Anterior cingulate cortex (tissue), 58 donors: ENCODE measurements at regions not wholly inside any gene's neighbourhood (a gene's known extent, or its start where the extent isn't known, plus 50 kb on each side); places are given as distances from the start of the nearest gene placed in this dataset.
"Not testable (repeated sequence)": the region's sequence is repeated elsewhere in the genome, so short reads cannot be mapped to it uniquely, and the experiment has no call there.

Experiments
- DNase-seq, 58 donors: peaks; one replicate each; lab custom pipeline; 2025; lab: John Stamatoyannopoulos, UW

GRCh38 chr9:26789959-26790358 is 102.6 kb downstream of the CAAP1 start:
- peak in 2 of 58 donors; percentile 1 to 13 for DNase-seq

DNA sequence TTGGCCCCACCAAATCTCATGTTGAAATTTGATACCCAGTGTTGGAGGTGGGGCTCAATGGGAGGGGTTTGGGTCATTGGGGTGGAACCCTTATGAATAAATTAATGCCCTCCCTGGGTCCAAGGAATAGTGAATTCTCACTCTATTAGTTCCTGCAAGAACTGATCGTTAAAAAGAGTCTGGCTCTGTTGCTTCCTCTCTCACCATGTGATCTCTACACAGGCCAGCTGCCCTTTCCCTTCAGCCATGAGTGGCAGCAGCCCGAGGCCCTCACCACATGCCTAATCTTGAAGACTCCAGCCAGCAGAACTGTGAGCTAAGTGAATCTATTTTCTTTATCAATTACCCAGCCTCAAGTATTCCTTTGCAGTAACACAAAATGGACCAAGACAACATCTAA is 106.0 kb downstream of the CAAP1 start:
- no peak for DNase-seq

DNA sequence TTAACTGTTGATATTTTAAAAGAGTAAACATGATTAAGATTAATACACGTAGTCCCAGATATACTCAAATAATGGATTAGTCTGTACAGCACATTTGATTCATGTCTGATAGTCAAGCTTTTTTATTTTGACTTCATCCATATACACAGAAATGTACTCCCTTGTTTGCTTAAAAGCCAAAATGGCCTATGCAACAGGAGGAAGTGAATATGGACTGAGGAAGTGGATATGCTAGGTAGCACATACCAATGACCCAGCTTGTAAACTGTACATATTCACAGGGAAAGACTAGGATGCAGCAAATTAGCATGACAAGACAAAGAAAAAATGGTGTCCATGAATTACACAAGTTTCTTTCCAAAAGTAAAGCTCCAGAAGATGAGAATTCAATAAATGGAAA is 109.7 kb downstream of the CAAP1 start:
- no peak for DNase-seq

DNA sequence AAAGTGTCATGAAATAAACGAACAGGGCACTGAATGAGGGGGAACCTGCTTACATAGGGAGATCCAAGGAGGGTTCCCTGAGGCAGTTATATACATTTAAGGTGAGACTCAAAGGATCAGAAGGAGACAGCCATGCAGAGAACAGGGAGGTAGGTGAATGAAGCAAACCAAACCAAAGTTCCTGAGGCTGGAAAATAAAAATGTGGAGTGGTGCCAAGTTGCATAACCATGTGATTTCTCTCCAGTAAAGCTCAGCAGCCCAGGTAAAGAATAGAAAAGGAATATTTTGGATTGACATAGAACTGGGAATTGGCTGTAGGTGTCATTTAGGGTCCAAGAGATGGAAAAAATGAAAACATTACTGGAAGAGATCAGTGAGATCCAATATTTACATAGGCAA is 110.7 kb downstream of the CAAP1 start:
- no peak for DNase-seq

DNA sequence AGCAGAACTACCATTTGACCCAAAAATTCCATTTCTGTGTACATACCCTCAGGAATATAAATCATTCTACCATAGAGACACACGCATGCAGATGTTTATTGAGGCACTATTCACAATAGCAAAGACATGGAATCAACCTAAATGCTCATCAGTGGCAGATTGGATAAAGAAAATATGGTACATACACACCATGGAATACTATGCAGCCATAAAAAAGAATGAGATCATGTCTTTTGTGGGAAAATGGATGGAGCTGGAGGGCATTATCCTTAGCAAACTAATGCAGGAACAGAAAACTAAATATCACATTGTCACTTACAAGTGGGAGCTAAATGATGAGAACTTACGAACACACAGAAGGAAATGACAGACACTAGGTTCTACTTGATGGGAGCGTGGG is 112.3 kb downstream of the CAAP1 start:
- DNase-seq = not testable (repeated sequence)

GRCh38 chr9:26779062-26779461 is 113.5 kb downstream of the CAAP1 start:
- DNase-seq = no peak

- DNase-seq = no peak
Measured at GRCh38 chr9:26775391-26775790, 117.2 kb downstream of the CAAP1 start.

DNA sequence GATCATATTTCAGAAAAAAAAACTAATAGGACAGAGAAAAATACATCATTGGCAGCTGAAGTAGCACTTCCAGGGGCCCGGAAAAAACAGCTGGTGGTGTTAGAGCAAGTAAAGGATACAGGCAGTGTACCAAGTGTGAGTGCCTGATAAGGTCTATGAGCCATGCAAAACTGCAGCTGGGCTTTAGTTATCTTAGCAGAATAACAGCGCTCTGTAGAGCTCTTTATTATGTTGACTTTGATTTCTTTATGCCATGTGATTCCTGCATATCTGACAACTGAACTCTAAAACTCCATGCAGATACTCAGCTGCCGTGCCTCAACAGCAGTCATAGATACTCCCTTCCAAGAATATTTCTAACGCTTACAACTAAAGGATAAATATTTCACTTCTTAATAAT is 119.5 kb downstream of the CAAP1 start:
- no peak for DNase-seq

- DNase-seq = no peak
Measured at GRCh38 chr9:26770821-26771220, 121.8 kb downstream of the CAAP1 start.

DNA sequence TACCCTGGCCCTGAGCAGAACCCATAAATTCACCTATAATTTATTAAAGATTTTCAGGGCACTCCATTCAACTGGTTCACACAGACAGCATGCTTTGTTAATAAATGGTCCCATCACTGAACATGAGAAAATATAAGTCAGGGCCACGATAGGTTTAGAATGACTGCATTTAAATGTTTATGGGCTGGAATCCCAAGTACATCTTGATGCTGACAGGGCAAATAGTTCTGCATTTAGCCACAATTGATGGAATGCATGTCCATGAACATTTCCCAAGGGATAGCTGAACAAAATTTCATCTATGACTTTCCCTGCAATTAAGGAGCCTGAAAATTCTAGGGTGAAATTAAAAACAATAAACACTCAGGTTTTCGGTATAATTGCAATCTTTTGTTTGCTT is 124.5 kb downstream of the CAAP1 start:
- DNase-seq = no peak

DNA sequence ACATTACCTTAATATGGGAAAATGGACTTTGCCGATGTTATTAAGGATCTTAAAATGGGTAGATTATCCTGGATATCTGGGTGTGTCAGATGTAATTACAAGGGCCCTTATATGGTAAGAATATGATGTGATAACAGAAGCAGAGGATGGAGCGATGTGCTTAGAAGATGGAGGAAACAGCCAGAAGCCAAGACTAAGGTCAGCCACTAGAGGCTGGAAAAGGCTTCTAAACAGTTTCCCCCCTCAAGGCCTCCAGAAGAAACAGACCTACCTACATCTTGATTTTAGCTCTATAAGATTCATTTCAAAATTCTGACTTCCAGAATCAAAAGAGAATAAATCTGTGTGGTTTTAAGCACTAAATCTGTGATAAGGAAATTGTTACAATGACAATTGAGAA is 131.9 kb downstream of the CAAP1 start:
- no peak for DNase-seq

GRCh38 chr9:26758655-26759054 is 133.9 kb downstream of the CAAP1 start:
- DNase-seq = no peak

- peak in 27 of 58 donors; percentile 4 to 57 (median 22) for DNase-seq
Measured at GRCh38 chr9:26756881-26757280, 135.7 kb downstream of the CAAP1 start.

- DNase-seq = no peak
Measured at GRCh38 chr9:26755476-26755875, 137.1 kb downstream of the CAAP1 start.

DNA sequence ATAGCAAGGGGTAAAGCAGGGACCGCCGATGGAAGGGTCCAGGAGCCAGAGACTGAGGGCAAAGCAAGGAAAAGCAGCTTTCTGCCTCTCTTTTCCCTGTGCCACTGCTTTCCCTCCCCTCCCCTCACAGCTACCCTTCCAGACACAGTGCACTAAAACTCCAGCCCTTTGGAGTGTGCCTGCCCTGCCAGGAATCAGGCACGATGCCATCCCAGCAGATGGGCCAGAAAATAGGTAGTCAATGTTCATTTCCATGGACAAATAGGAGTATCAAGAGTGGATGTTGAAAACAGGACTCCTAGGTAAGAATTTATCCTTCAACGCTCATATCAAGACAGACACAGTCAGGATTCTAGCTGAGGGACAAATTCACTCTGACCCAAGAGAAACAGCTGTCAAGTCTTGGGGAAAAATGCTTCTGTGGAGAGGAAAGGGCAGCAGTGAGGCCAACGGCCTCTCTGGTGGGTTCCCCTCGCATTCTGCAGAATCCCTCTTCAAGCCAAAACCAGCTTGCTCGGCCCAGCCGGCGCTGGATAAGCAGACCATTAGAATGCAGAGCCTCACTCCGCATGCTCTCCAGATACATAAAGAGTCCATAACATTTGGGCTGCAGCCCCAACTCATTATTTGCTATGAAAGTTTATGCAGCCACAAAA is 138.0 kb downstream of the CAAP1 start:
- DNase-seq = peak in 5 of 58 donors; percentile 1 to 4 (median 2)

DNA sequence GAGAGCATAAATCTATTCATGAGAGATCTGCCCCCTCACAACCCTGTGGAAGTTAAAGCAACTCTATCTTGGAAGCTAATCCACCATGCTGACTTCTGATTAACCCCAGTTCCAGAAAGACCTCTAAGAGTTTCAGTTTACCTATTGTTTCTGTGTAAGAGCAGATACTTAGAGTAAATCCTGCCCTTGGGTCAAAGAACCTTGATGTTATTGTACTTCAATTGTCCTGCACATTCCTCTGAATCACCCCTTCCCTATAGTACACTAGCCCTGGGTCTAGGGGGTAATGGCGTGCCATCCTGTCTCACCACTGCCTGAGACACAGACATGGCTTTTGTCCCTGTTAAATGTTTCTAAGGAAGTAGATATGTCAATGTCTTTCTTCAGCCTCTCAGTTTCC is 138.6 kb downstream of the CAAP1 start:
- no peak for DNase-seq

DNA sequence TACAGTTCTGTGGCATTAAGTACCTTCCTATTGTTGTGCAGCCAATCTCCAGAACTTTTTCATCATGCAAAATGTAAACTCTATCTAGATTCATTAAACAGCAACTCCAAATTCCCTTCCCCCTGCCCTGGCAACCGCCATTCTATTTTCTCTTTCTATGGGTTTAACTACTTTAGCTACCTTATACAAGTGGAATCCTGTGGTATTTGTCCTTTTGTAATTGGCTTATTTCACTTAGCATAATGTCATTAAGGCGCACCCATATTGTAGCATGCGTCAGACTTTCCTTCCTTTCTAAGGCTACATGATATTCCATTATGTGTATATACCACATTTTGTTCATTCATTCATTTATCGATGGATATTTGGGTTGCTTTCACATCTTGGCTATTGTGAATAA is 142.4 kb downstream of the CAAP1 start:
- DNase-seq = no peak

DNA sequence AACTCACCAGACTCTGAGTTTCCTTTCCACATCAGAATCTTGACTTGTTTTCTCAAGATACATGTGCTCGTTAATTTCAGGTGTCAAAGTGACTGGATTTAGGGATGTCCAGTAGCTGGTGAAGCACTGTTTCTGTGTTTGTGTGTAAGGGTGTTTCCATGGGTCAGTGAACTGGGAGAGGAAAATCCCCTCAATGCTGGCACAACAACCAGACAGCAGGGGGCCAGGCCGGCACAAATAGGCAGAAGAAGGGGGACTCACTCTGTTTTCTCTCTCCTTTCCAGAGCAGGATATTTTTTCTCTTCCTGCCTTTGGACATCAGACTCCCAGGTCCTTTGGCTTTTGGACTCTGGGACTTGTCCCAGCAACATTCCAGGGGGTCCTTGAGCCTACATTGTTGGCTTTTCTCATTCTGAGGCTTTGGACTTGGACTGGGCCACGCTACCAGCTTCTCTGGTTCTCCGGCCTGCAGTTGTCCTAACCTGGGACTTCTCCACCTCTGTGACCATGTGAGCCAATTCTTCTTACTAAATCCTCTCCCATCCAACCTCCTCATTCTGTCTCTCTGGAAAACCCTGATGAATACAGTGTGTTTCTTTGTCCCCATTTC is 144.0 kb downstream of the CAAP1 start:
- DNase-seq = no peak

- no peak for DNase-seq
Measured at GRCh38 chr9:26747611-26748010, 145.0 kb downstream of the CAAP1 start.

GRCh38 chr9:26746357-26747072 is 146.1 kb downstream of the CAAP1 start:
- no peak for DNase-seq

DNA sequence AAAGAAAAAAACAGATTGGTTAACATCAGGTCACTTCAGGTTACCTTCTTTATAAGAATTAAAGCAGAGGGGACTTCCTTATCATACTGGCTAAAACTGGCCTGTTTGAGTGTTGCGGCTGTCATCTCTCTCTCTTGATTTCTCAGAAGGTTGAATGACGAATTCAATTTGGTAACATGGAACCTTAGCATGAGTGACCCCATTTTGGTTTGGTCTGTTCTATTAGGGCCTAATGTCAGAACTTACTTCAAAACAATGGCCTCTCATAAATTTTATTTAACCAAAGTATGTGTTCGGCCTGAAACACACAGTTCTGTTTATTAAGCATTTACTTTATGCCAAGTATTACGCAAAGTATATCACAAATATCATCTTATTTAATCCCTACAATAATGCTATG is 147.5 kb downstream of the CAAP1 start:
- no peak for DNase-seq
